Fibroblast of peridontal ligament (primary cell): ENCODE measurements at regions not wholly inside any gene's neighbourhood (a gene's known extent, or its start where the extent isn't known, plus 50 kb on each side); places are given as distances from the start of the nearest gene placed in this dataset.

Experiments
- DNase-seq: peaks from one replicate; pipeline ENCODE4 v3.0.0-alpha.2; 2010; ENCODE audit errors: extremely low read depth

GRCh38 chr1:116262995-116263385, 110.1 kb upstream of the ATP1A1 start:
- DNase-seq: no peak

DNA sequence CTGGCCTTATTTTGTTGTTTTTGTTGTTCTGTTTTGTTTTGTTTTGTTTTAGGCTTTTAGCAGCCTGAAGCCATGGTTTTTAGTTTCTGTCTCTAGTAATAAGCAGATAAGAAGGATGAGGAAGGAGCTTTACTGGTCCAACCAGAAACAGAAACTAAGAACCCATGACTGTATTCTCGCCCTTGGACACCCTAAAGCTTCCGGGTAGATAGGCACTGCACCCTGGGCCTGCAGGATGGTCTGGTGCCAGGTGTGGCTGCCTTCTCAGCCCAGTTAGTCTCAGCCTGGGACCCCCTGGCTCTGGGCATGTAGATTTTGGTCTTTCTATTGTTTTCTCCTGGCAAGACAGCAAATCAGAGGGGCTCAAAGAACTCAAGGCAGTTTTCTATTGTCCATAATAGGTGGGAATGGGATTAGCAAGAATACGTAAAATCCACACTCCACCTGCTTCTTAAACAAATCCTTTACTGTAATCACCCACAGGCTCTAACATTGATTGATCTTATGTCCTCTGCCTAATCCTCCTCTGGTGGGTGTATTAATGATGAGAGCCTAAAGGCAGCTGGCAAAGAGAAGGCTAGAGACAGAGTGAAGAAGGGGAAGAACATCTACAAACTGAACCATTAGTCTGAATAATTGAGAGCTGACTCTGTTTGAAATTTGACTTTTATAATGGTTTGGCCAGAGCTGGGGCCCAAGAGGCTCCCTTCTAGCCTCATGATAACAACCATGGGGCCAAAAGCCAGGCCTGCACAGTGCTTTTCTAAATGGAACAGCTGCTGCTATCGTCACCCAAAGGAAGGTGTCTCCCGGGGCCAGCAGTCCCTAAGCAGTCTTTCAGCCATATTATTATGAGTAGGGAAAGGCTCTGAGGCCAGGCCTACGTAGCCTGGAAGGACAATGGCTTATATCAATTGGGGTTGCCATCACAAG, 106.8 kb upstream of the ATP1A1 start:
- DNase-seq: no peak

- no peak for DNase-seq
These were observed 106.2 kb upstream of the ATP1A1 start for GRCh38 chr1:116266864-116267212.

- peak; percentile 10 for DNase-seq
These were observed 104.8 kb upstream of the ATP1A1 start for GRCh38 chr1:116268211-116268610.

GRCh38 chr1:116270316-116271057, 102.6 kb upstream of the ATP1A1 start:
- no peak for DNase-seq

- no peak for DNase-seq
These were observed 99.8 kb upstream of the ATP1A1 start for GRCh38 chr1:116273042-116273783.

DNA sequence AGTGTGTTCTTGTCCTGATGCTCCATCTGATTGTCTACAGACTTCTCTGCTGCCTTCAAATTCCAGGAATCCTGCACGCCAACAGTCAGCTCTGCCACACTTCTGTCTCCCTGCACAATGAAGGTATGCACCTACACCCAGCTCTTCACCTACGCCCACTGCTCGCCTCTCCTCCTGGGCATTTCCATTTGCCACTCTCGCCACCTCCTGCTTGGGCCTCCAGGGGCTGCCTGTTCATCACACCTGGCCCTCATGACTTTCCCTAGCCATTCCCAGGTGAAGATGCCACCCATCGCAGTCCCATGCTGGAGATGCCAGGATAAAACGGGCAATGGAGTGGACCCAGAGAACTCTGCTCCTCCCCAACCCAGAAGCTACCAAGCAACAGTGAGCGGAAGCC, 96.5 kb upstream of the ATP1A1 start:
- no peak for DNase-seq

GRCh38 chr1:116277840-116278540, 95.1 kb upstream of the ATP1A1 start:
- DNase-seq: no peak

DNA sequence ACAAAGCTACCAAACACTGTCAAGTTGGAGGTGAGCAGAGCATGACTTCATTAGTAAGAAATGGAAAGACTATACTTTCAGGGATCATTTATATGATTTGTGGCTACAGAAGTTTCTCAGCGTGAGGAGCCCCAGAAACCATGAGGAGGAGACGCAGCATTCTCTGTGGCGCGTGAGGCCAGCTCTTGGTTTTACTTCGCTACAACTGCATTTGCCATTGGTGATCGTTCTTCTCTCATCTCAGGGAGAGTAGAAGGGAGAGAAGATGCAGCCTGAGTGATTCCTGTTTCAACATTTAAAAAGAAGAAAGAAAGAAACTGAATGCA, 94.5 kb upstream of the ATP1A1 start:
- no peak for DNase-seq

DNA sequence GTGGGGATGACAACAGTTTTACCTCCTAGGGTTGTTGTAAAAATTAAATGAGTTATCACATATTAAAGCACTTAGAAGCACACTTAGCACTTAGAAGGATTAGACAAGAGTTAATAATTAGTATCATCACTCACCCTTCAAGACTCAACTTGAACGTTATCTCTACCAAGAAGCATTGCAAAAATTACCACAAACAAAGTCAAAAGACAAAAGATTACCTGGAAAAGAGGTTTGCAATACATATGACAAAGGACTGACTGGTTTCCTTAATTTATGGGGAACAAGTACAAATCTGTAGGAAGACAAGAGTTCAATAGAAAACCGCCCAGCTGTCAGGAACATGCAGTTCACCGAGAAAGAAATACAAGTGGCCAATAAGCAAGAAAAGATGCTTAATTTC, 93.3 kb upstream of the ATP1A1 start:
- DNase-seq: no peak

DNA sequence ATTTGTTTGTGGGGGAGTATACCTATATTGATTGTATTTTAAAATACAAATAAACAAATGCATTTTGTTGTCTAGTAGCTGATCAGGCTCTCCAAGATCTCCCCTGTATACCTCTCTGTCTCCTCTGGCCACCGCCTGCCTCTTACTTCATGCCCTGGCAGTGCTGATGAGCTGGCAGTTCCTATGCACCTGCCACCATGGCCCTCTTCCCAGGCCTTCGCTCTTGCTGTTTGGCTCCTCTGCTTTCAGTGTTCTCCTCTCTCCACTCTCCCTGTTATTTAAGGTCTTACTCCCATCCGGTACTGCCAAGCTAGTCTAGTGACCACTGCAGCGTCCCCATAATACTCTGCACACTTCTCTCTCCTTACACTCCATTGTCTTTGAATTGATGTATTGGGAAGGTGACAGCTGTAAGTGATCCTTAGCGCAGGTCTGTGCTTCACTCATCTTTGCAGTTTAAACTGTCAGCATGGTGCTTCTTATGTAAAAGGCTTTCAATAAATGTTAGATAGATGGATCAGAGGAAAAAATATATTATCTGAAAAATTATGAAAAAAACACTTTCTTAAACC, 88.1 kb upstream of the ATP1A1 start:
- DNase-seq: no peak

DNA sequence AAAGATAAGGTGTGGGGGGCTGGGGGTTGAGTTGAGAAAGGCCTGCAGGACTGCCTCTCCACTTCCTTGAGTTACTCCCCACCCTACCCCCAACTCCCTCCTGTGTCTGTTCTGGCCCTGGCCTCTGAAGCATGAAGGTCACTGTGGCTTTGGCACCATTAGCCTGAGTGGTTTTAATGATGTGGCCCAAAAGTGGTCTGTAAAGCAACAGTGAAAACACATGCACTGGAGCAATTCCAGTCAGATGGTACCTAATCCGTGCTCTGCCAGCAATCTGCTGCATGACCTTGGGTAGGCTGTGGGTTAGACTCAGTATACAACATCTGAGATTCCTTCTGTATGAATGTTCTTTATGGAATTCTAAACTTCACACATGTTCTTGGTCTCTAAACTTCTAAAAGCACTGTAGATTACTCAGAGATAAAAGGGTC, 86.5 kb upstream of the ATP1A1 start:
- DNase-seq: peak; percentile 69

DNA sequence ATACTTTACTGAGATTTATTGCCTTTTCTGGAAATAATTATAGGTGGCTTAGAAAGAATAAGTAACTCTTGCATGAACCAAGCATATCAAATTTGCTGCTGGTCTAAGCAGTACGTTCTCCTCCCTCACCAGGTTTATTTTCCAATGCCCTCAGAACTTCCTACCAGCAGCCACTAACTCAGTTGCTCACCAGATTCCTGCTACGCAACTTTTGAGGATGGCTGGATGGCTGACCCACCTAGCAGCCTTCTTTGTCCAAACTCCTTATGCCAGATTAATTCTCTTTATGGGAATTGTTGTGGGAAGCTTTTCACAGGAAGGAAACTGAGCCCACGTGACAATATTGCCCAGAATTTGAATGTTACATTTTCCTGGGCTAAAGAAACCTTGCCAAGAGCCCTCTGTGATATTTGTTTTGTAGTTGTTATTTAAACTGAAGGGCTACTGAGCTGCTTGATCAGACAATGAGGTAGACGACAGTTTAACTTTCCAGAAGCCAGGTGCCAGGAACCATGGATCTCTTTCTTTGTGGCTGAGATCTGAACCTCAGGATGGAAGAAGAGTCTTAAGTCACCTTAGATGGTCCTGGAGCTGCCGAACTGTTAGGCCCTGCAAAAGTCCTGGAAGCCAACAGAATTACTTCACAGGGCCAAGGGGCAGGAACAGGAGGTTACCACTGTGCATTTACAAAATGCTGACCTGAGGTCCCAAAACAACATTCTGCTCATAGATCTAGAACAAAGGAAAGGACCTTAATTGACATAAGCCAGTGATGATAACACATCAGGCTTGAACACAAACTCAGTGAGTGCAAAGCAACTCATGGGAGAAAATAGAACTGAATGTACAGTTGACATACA, 85.5 kb upstream of the ATP1A1 start:
- peak; percentile 5 for DNase-seq

DNA sequence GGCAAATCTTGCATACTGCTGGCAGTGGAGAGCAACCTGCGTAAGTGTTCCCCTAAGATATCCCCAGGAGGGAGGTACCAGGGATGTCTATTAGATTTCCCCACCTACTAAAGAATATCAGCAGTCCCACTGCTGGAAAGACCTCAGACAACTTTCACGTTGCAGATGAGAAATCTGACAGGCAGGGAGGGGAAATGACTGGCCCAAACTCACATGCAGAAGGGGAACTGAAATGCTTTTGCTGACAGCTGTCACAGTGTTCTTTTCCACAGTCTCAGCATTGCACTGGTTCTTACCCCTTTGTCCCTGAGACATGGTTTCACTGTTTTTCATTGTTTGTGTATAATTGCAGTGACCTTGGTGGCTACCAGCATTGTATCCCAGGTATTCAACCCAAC, 84.8 kb upstream of the ATP1A1 start:
- DNase-seq: no peak

GRCh38 chr1:116289193-116289592, 83.9 kb upstream of the ATP1A1 start:
- DNase-seq: peak; percentile 6

DNA sequence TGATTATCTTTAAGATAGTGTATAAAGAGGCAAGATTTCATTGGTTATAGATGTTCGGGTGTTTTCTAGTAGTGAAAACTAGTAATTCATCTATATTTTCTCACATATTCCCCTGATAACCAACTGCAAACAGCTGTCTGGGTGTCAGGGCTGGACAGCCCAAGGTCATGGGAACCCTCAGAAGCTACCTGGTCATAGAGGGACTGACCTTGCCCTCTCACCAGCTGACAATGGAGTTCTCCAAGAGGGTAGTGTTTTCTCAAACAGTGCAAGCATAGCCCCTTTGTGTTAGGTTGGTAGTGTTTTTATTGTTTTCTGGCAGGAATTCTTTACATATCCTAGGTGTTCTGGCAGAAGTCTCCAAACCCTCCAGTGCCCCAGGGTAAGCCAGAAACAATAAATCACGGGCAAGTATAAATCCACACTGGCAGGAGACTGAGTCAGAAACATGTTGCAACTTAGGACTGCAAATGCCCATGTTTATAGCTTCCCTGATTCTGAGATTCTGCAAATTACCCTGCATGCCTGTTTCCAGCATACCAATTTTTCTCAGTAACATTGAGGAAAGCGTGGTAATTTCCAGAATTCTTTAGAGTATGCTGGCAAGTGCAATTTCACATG, 82.8 kb upstream of the ATP1A1 start:
- DNase-seq: peak; percentile 5

- DNase-seq: no peak
These were observed 82.0 kb upstream of the ATP1A1 start for GRCh38 chr1:116291024-116291423.

DNA sequence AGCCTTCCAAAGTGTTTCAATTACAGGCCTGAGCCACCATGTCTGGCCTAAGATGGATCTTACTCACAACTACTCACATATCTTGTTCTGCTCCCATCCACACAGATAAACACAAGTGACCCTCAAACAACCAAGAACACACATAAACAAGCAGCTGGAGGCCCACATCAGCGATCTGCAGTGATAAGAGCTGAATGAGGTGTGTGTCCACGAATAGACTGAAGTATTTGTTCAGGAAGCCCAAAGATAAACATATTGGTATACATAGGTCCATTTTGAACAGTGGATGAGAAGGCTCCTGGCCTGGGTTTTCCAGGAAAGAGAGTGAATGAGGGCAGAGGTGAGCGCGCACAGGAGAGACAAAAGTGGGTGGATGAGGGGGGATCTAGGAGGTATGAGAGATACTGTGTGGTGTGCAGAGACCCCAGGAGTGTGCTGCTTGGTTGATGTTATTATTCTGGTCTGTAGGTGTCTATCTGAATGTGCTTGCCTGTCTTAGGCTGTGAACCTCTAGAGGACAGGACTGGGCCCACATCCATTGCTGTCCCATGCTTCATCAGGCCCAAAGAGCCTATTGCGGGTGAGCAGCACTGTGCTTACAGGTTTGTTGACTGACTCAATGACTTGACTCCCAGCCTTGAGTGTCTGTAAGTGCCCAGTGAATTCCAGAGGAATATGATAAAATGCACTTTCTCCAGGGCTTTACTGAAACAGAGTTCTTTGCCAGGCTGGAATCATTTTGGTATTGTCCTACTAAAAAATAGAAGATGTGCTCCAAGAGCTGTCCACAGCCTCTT, 79.9 kb upstream of the ATP1A1 start:
- DNase-seq: no peak

GRCh38 chr1:116297495-116298212, 75.4 kb upstream of the ATP1A1 start:
- DNase-seq: no peak
